CD14-positive monocyte (primary cell): ENCODE measurements at regions not wholly inside any gene's neighbourhood (a gene's known extent, or its start where the extent isn't known, plus 50 kb on each side); places are given as distances from the start of the nearest gene placed in this dataset.
"Not testable (repeated sequence)": the region's sequence is repeated elsewhere in the genome, so short reads cannot be mapped to it uniquely, and the experiment has no call there.

ENCODE experiments used
- DNase-seq, 3 donors: peaks; one replicate each; pipeline ENCODE4 v3.0.0-alpha.2; 2011 to 2022
- H2AFZ ChIP-seq: 2 replicates; pipeline ENCODE4 v1.6.0; 2012; ENCODE audit warnings: mild to moderate bottlenecking, low read depth, low read length, inconsistent platforms; ENCODE audit not compliant: insufficient read depth, poor library complexity, severe bottlenecking
- H3K27ac ChIP-seq, 2 donors: 1 replicate in 1 of 2; 2 replicates in 1 of 2; pipeline ENCODE4 v1.5.1; 2012 to 2013; ENCODE audit warnings: low read length in 2 of 2, control low read depth in 1 of 2, inconsistent platforms in 1 of 2, low read depth in 1 of 2, mild to moderate bottlenecking in 1 of 2
- H3K27me3 ChIP-seq, 2 donors: one replicate each; pipeline versions ENCODE4 v1.6.0 to v1.6.1; 2011 to 2013; ENCODE audit warnings: low read length in 2 of 2; ENCODE audit not compliant: control insufficient read depth in 2 of 2, insufficient read depth in 2 of 2
- H3K36me3 ChIP-seq, 2 donors: replicated peaks in 1 of 2; 1 replicate in 1 of 2; 2 replicates in 1 of 2; pipeline versions ENCODE4 v1.5.1 to v1.6.1; 2012 to 2013; ENCODE audit warnings: low read length in 2 of 2, control low read depth in 1 of 2, inconsistent platforms in 1 of 2, mild to moderate bottlenecking in 1 of 2; ENCODE audit not compliant: insufficient read depth in 2 of 2, control insufficient read depth in 1 of 2
- H3K4me1 ChIP-seq, 2 donors: 1 replicate in 1 of 2; 2 replicates in 1 of 2; pipeline versions ENCODE4 v1.5.1 to v1.6.1; 2012 to 2013; ENCODE audit warnings: low read length in 2 of 2, control low read depth in 1 of 2, inconsistent platforms in 1 of 2, mild to moderate bottlenecking in 1 of 2, moderate library complexity in 1 of 2; ENCODE audit not compliant: insufficient read depth in 2 of 2, control insufficient read depth in 1 of 2
- H3K4me2 ChIP-seq: replicated peaks from 2 replicates; pipeline ENCODE3; 2012; ENCODE audit warnings: low read length, moderate library complexity, mild to moderate bottlenecking; ENCODE audit not compliant: poor library complexity, severe bottlenecking; ENCODE audit errors: extremely low read depth
- H3K4me3 ChIP-seq, 3 experiments: fragments of 200-600 bp in 1 of 3; sonication (generic) in 1 of 3; replicated peaks in 1 of 3; 1 replicate in 2 of 3; 2 replicates in 1 of 3; pipeline ENCODE4 v1.5.1; 2011 to 2013; ENCODE audit warnings: low read length in 3 of 3, mild to moderate bottlenecking in 3 of 3, control low read depth in 2 of 3, low read depth in 2 of 3, inconsistent platforms in 1 of 3, moderate library complexity in 1 of 3
- H3K79me2 ChIP-seq: 2 replicates; pipeline ENCODE4 v1.6.0; 2012; ENCODE audit warnings: mild to moderate bottlenecking, control low read depth, inconsistent platforms, low read length, moderate library complexity; ENCODE audit not compliant: insufficient read depth
- H3K9ac ChIP-seq: 2 replicates; pipeline ENCODE4 v1.6.0; 2017; ENCODE audit warnings: low read length, mild to moderate bottlenecking; ENCODE audit not compliant: insufficient read depth, poor library complexity, severe bottlenecking
- H3K9me3 ChIP-seq, 2 donors: replicated peaks in 1 of 2; 1 replicate in 1 of 2; 2 replicates in 1 of 2; pipeline versions ENCODE4 v1.5.1 to v1.6.1; 2012 to 2013; ENCODE audit warnings: low read length in 2 of 2, control low read depth in 1 of 2; ENCODE audit not compliant: control insufficient read depth in 1 of 2, insufficient read depth in 1 of 2
- H4K20me1 ChIP-seq: 2 replicates; pipeline ENCODE4 v1.6.0; 2012; ENCODE audit warnings: mild to moderate bottlenecking, low read length, control low read depth, moderate library complexity; ENCODE audit not compliant: insufficient read depth
- H3K27ac Mint-ChIP-seq, 7 donors: one replicate each; pipeline ENCODE4 v1.8.0; 2020; ENCODE audit warnings: mild to moderate bottlenecking in 7 of 7, mixed read lengths in 7 of 7, moderate library complexity in 6 of 7, inconsistent platforms in 2 of 7
- H3K27me3 Mint-ChIP-seq, 3 donors: one replicate each; pipeline ENCODE4 v1.8.0; 2021 to 2022; ENCODE audit warnings: low read depth in 3 of 3, mild to moderate bottlenecking in 3 of 3, mixed read lengths in 3 of 3, moderate library complexity in 3 of 3, inconsistent platforms in 1 of 3
- H3K36me3 Mint-ChIP-seq, 2 donors: one replicate each; pipeline ENCODE4 v1.8.0; 2020; ENCODE audit warnings: mixed read lengths in 2 of 2, inconsistent platforms in 1 of 2, mild to moderate bottlenecking in 1 of 2
- H3K4me1 Mint-ChIP-seq: one replicate; pipeline ENCODE4 v1.8.0; 2020; ENCODE audit warnings: mild to moderate bottlenecking, mixed read lengths
- H3K4me3 Mint-ChIP-seq, 2 donors: one replicate each; pipeline ENCODE4 v1.8.0; 2020; ENCODE audit warnings: mild to moderate bottlenecking in 2 of 2, mixed read lengths in 2 of 2, moderate library complexity in 1 of 2
- H3K9me3 Mint-ChIP-seq, 7 donors: one replicate each; pipeline ENCODE4 v1.8.0; 2020 to 2022; ENCODE audit warnings: mixed read lengths in 7 of 7, mild to moderate bottlenecking in 6 of 7, moderate library complexity in 6 of 7, inconsistent platforms in 2 of 7
- WGBS: methylation state at CpG from one replicate; pipeline ENCODE4 v1.1.5; 2013; ENCODE audit warnings: missing lambda C conversion rate; ENCODE audit not compliant: insufficient coverage; 5-methylcytosine and 5-hydroxymethylcytosine counted together
- intact Hi-C, 2 donors: fragments of 100-400 bp; cut with micrococcal nuclease; formaldehyde crosslinking; loops; one replicate each; pipeline versions ENCODE4 v1.15.0 to v1.15.1; 2023
- TF ChIP-seq, protein P1 (sequence below): fragments of 200-600 bp; IDR thresholded peaks from one replicate; pipeline ENCODE4 v1.8.0; 2022; ENCODE audit warnings: antibody characterized with exemption, mild to moderate bottlenecking

DNA sequence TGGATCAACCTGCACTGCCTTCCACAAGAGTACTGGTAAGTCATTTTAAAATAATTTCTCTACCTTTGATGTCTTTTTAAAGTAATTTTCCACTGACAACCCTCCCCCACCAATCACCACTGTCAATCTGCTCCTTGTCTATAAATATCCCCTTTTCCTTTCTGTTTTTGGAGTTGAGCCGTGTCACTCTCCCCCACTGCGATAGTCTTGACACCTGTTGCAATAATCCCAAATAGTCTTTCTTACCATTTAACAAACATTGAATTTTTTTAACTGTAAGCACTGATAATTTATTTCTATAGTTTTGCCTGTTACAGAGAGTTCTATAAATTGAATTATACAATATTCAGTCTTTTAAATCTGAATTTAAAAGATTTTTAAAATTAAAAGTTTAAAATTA, 420.9 kb downstream of the COL11A1 start:
- Mint-ChIP-seq H3K4me3 (no peak overlapping the region), H3K27ac (no peak overlapping the region), H3K27me3 (no peaks in the 10 kb centered on the region), H3K4me1 (no peaks in the 10 kb centered on the region), H3K36me3 (no peaks in the 10 kb centered on the region), H3K9me3 (peaks cover 0 to 5% (median 2%) of the 10 kb centered on the region in 7 donors)
- Histone ChIP-seq H4K20me1 (no peaks in the 10 kb centered on the region), H3K36me3 (no peaks in the 10 kb centered on the region), H3K9me3 (no peaks in the 10 kb centered on the region), H2AFZ (no peak overlapping the region), H3K9ac (no peak overlapping the region), H3K4me3 (no peak overlapping the region), H3K79me2 (no peaks in the 10 kb centered on the region), H3K27me3 (no peaks in the 10 kb centered on the region), H3K4me2 (no peak overlapping the region), H3K4me1 (no peaks in the 10 kb centered on the region), H3K27ac (no peak overlapping the region)
- WGBS, result no CpG with 5 or more reads among the region's 2 CpGs
- no peak for DNase-seq
- intact Hi-C loops, result no loop called here
- TF ChIP-seq, protein P1, sequence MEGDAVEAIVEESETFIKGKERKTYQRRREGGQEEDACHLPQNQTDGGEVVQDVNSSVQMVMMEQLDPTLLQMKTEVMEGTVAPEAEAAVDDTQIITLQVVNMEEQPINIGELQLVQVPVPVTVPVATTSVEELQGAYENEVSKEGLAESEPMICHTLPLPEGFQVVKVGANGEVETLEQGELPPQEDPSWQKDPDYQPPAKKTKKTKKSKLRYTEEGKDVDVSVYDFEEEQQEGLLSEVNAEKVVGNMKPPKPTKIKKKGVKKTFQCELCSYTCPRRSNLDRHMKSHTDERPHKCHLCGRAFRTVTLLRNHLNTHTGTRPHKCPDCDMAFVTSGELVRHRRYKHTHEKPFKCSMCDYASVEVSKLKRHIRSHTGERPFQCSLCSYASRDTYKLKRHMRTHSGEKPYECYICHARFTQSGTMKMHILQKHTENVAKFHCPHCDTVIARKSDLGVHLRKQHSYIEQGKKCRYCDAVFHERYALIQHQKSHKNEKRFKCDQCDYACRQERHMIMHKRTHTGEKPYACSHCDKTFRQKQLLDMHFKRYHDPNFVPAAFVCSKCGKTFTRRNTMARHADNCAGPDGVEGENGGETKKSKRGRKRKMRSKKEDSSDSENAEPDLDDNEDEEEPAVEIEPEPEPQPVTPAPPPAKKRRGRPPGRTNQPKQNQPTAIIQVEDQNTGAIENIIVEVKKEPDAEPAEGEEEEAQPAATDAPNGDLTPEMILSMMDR, result no peak

DNA sequence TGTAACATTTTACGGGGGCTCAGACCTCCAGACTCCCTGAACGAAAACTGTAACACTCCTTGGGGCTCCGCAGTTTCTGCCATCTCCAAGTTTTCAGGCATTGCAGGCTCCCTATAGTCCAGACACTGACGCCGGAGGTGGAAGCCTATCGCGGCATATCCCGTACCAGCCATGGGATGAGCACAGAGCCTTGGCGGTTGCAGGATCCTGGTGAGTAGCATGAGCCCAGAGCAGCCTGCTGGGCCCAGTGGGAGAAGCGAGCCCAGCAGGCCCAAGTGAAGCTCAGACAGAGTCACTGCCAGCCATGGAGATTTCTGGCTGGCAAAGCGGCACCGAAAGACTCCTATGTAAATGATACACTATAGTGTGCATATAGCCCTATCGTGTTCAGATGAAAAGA, 446.8 kb downstream of the COL11A1 start:
- H3K36me3 Mint-ChIP-seq, result no peaks in the 10 kb centered on the region
- H3K27ac Mint-ChIP-seq, result no peak overlapping the region
- Histone ChIP-seq H3K4me1 (no peaks in the 10 kb centered on the region), H3K79me2 (no peaks in the 10 kb centered on the region), H2AFZ (no peak overlapping the region), H3K36me3 (no peaks in the 10 kb centered on the region), H3K27ac (no peak overlapping the region), H3K4me2 (no peak overlapping the region), H3K9ac (no peak overlapping the region), H3K9me3 (peaks cover 0 to 29% of the 10 kb centered on the region in 2 donors), H3K27me3 (no peaks in the 10 kb centered on the region), H4K20me1 (no peaks in the 10 kb centered on the region), H3K4me3 (no peak overlapping the region)
- TF ChIP-seq, protein P1, result no peak
- intact Hi-C loops, result no loop called here
- H3K9me3 Mint-ChIP-seq, result peaks cover 6 to 24% (median 12%) of the 10 kb centered on the region in 7 donors
- no peak for DNase-seq
- no peaks in the 10 kb centered on the region for H3K4me1 Mint-ChIP-seq
- no peak overlapping the region for H3K4me3 Mint-ChIP-seq
- peaks cover 0 to 1% (median 0%) of the 10 kb centered on the region in 3 donors for H3K27me3 Mint-ChIP-seq
- 93% methylated on average over 10 of the region's 13 CpGs for WGBS

DNA sequence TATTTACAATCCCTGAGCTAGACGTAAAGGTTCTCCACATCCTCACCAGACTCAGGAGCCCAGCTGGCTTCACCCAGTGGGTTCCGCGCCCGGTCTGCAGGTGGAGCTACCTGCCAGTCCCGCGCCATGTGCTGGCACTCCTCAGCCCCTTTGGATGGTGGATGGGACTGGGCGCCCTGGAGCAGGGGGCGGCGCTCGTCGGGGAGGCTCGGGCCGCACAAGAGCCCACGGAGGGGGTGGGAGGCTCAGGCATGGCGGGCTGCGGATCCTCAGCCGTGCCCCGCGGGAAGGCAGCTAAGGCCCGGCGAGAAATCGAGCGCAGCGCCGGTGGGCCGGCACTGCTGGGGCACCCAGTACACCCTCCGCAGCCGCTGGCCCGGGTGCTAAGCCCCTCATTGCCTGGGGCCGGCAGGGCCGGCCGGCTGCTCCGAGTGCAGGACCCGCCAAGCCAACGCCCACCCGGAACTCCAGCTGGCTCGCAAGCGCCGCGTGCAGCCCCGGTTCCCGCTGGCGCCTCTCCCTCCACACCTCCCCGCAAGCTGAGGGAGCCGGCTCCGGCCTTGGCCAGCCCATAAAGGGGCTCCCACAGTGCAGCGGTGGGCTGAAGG, 448.3 kb downstream of the COL11A1 start:
- H3K9ac ChIP-seq, H3K36me3 Mint-ChIP-seq, H3K4me2 ChIP-seq, H3K4me1 Mint-ChIP-seq, H3K4me3 ChIP-seq, H3K27ac Mint-ChIP-seq, DNase-seq, H3K4me1 ChIP-seq, H3K79me2 ChIP-seq, H3K36me3 ChIP-seq, H4K20me1 ChIP-seq, H3K27me3 ChIP-seq, H3K4me3 Mint-ChIP-seq, H3K27me3 Mint-ChIP-seq, intact Hi-C loops, H3K27ac ChIP-seq, H2AFZ ChIP-seq: not testable (repeated sequence)
- H3K9me3 Mint-ChIP-seq, result peaks cover 6 to 24% (median 12%) of the 10 kb centered on the region in 7 donors
- 91% methylated on average over 32 of the region's 47 CpGs for WGBS
- H3K9me3 ChIP-seq, result peaks cover 0 to 29% of the 10 kb centered on the region in 2 donors
